BE2C (cell line): ENCODE measurements at regions not wholly inside any gene's neighbourhood (a gene's known extent, or its start where the extent isn't known, plus 50 kb on each side); places are given as distances from the start of the nearest gene placed in this dataset.

Source experiments
- DNase-seq: peaks from one replicate; pipeline ENCODE4 v3.0.0-alpha.2; 2020
- H3K27me3 ChIP-seq: fragments of 250-450 bp; sonication (Bioruptor Pico); 2 replicates; pipeline ENCODE4 v1.5.1; 2020; ENCODE audit warnings: mild to moderate bottlenecking
- H3K36me3 ChIP-seq: fragments of 250-450 bp; sonication (Bioruptor Pico); 2 replicates; pipeline ENCODE4 v1.5.1; 2020; ENCODE audit warnings: mild to moderate bottlenecking
- H3K4me1 ChIP-seq: fragments of 250-450 bp; sonication (Bioruptor Pico); 2 replicates; pipeline ENCODE4 v1.5.1; 2020
- H3K4me3 ChIP-seq: 2 replicates; pipeline ENCODE4 v1.5.1; 2011; ENCODE audit warnings: low read depth, low read length
- H3K9me3 ChIP-seq: fragments of 250-450 bp; sonication (Bioruptor Pico); 2 replicates; pipeline ENCODE4 v1.5.1; 2020
- CTCF ChIP-seq: IDR thresholded peaks from 2 replicates; pipeline ENCODE4 v1.5.1; 2012; ENCODE audit warnings: mild to moderate bottlenecking, low read depth, low read length

- no peaks in the 10 kb centered on the region for H3K4me1 ChIP-seq
- H3K9me3 ChIP-seq, result no peaks in the 10 kb centered on the region
- no peak for TF ChIP-seq CTCF
- DNase-seq, result no peak
- no peak overlapping the region for H3K4me3 ChIP-seq
- H3K36me3 ChIP-seq, result no peaks in the 10 kb centered on the region
- H3K27me3 ChIP-seq, result no peaks in the 10 kb centered on the region
Observed at GRCh38 chr6:139628270-139628669, 253.8 kb upstream of the CITED2 start.

GRCh38 chr6:139627091-139627490 lies 252.6 kb upstream of the CITED2 start:
- H3K4me3 ChIP-seq, result no peak overlapping the region
- no peak for TF ChIP-seq CTCF

GRCh38 chr6:139625998-139626975 lies 251.8 kb upstream of the CITED2 start:
- no peaks in the 10 kb centered on the region for H3K27me3 ChIP-seq
- no peaks in the 10 kb centered on the region for H3K36me3 ChIP-seq
- no peak overlapping the region for H3K4me3 ChIP-seq
- TF ChIP-seq CTCF, result no peak
- no peaks in the 10 kb centered on the region for H3K9me3 ChIP-seq
- no peaks in the 10 kb centered on the region for H3K4me1 ChIP-seq
- DNase-seq, result no peak

More at GRCh38 chr6:139627091-139627490, 252.6 kb upstream of the CITED2 start:
- no peaks in the 10 kb centered on the region for H3K4me1 ChIP-seq
- no peak for DNase-seq
- H3K9me3 ChIP-seq, result no peaks in the 10 kb centered on the region
- H3K27me3 ChIP-seq, result no peaks in the 10 kb centered on the region
- no peaks in the 10 kb centered on the region for H3K36me3 ChIP-seq

GRCh38 chr6:139625081-139625939 lies 250.9 kb upstream of the CITED2 start:
- Histone ChIP-seq H3K27me3 (no peaks in the 10 kb centered on the region), H3K4me3 (no peak overlapping the region), H3K4me1 (no peaks in the 10 kb centered on the region), H3K9me3 (no peaks in the 10 kb centered on the region), H3K36me3 (no peaks in the 10 kb centered on the region)
- no peak for DNase-seq
- no peak for TF ChIP-seq CTCF

GRCh38 chr6:139623372-139623771 lies 248.9 kb upstream of the CITED2 start:
- TF ChIP-seq CTCF, result no peak
- Histone ChIP-seq H3K4me3 (no peak overlapping the region), H3K27me3 (no peaks in the 10 kb centered on the region), H3K9me3 (no peaks in the 10 kb centered on the region), H3K4me1 (no peaks in the 10 kb centered on the region), H3K36me3 (no peaks in the 10 kb centered on the region)
- no peak for DNase-seq

GRCh38 chr6:139613496-139613895 lies 239.0 kb upstream of the CITED2 start:
- DNase-seq, result no peak
- TF ChIP-seq CTCF, result no peak
- no peaks in the 10 kb centered on the region for H3K4me1 ChIP-seq
- H3K4me3 ChIP-seq, result no peak overlapping the region
- no peaks in the 10 kb centered on the region for H3K36me3 ChIP-seq
- H3K27me3 ChIP-seq, result no peaks in the 10 kb centered on the region
- no peaks in the 10 kb centered on the region for H3K9me3 ChIP-seq
